Retina (tissue), 1 donor: ENCODE measurements at regions not wholly inside any gene's neighbourhood (a gene's known extent, or its start where the extent isn't known, plus 50 kb on each side); places are given as distances from the start of the nearest gene placed in this dataset.

Experiments
- DNase-seq: peaks from one replicate; pipeline ENCODE4 v3.0.0-alpha.2; 2016

DNA sequence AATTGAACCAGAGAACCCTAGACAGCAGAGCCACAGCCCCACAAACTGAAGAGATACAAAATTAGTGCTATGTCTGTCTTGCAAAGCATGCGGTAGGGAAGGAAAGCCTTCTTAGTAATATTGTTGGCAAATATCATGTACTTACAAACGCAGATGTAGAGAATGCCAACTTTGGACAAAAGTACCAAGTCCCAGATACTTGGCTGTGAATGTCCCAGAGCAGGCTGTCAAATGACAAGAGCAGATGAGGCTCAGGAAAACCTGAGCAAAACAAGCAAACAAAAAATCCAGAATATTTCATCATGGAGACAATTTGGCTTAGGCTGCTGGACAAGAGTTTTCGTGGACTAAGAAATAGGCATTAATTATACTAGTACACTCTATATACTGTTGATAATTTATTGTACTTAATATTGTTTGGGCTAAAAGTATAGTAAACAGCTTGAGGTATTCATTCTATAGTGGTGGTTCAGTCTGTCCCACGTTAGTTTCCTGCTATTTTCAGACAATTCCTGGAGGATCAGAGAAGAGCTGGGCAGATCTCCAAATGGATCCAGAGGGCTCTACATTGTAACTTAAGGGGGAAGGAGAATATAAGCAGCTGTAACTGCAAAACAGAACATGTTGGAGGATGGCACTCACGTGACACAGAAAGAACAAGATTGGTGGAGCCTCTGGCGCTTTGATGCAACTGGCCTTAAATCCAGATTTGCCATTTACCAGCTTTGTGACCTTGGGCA is 329.8 kb downstream of the ATP23 start:
- no peak for DNase-seq

- no peak for DNase-seq
Measured at GRCh38 chr12:58272461-58272860, 331.1 kb downstream of the ATP23 start.

- DNase-seq, result no peak
Measured at GRCh38 chr12:58277231-58277630, 335.9 kb downstream of the ATP23 start.

GRCh38 chr12:58283553-58283952 is 342.2 kb downstream of the ATP23 start:
- DNase-seq, result no peak

GRCh38 chr12:58285551-58285950 is 344.2 kb downstream of the ATP23 start:
- DNase-seq, result no peak

- no peak for DNase-seq
Measured at GRCh38 chr12:58286353-58286752, 345.0 kb downstream of the ATP23 start.

DNA sequence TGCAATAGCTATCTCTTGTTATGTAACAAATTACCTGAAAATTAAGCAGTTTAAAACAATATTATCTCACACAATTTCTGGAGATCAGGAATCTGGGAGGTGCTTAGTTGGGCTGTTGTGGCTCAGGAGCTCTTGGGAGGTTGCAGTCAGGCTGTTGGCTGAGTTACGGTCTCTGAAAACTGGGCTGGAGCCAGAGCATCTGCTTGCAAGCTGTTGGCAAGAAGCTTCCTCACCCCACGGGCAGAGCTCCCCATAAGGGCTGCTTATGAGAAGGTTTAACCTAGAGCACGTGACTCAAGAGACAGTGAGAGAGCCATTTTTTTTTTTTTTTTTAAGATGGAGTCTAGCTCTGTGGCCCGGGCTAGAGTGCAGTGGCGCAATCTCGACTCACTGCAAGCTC is 346.8 kb downstream of the ATP23 start:
- DNase-seq, result no peak

DNA sequence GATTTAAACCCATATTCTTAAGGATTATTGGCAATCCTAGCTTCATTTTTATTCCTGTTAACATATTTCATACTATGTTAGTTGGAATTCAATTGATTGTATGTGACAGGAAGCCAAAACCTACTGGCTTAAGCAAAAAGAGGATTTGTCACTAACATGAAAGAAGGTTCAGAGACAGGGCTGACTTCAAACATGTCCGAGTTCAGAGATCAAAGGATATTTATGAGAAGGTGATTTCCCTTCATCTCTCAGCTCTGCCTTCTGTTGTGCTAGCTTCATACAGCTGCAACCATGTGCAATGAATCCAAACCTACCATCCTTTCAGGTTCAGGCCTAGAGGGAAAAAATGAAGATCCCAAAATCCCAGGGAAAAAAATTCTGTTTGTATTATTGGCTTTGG is 349.7 kb downstream of the ATP23 start:
- DNase-seq, result no peak

- no peak for DNase-seq
Measured at GRCh38 chr12:58293308-58293982, 352.1 kb downstream of the ATP23 start.

DNA sequence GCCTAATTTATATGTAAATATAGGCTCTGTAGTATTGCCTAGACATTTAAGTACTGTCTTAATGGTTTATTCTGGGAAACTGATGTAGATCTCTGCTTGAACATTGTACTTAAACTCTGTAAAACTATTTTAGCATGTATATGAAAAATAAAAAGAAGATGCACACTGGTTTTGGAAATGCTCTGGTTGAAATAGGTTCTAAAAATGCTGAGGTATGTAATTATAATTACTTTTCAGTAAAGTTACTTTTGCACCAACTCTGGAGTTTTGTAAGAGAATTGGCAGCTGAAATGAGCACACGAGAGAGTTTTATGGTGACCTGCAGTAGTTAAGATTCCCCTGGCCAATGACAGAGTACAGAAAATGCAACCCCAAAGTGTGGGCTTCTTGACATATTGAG is 353.9 kb downstream of the ATP23 start:
- DNase-seq, result no peak

DNA sequence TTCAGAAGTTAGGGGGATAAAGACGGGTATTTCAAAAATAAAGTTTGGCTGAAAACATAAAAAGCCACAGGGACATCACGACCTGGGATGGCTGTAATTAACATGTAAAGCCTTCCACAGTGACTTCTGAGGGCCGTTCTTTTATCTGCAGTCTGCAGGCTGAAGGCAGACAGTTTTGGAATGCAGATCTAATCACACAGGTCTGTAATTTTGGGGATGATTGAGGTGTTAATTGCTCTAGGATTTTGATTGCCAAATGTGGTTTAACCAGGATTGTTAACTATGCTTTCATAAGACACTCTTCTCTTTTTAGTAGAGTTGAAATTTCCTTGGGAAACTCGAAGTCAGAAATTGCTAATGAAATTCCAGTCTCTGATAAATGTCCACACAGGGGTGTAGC is 355.5 kb downstream of the ATP23 start:
- DNase-seq, result no peak

DNA sequence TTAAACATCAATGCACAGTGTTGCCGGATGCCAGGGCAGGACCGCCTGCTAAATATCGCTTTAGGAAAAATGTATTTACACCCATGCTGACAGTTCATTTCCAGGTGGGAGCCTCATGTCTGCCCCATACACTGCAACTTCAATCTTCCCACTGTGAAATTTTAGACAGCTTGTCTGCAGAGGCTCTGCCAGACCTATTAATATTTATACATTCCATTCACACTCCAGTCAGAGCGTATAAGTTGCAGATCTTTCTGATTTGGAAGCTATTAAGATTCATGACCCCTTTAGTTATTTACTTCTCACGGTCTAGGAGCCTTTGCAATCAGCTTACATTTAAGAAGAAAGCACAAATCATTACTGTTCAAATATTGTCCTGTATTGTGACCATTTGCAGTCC is 357.4 kb downstream of the ATP23 start:
- no peak for DNase-seq

- DNase-seq, result no peak
Measured at GRCh38 chr12:58299371-58299770, 358.0 kb downstream of the ATP23 start.

GRCh38 chr12:58301038-58301729 is 359.8 kb downstream of the ATP23 start:
- DNase-seq, result no peak

DNA sequence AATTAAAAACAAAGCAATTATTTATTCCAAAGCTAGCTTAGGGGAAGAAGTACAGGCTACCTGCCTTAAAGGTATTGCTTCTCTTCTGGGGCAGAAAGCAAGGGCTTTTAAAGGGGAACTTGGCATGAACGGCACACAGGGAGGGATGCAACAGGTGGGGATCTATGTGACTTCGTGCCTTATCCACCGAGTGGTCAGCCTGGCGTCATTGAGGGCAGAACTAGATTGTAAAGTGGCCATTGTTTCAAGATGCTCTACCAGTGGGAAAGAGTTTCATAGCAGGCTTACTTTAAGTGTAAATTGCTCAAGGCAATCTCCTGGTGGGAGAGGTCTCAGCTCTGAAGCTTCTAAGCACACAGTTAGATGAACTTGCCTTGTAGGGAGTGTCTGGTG is 360.4 kb downstream of the ATP23 start:
- DNase-seq, result no peak

DNA sequence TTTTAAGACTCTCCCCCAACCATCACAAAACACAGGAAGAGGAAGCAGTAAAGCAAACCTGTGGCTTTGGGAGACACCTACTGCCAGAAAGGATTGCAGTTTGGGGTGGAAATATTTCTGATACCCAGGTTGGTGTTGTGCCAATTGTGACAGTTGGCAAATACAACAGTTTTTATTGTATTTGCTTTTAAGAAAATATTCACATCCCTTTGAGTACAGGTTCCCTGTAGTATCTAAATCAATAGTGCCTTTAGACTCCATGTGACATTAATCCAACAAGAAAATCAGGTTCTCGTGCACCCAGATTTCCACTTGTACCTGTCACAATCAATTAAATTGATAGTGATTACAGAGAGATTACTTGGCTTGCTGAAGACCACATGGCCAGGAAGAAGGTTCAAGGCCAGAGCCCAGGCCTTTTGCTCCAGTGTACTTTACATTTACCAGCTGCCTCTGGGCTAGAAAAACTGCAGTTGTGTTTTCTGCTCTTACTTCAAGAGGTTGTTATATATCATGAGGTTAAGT is 361.2 kb downstream of the ATP23 start:
- peak; percentile 42 for DNase-seq

GRCh38 chr12:58306266-58307000 is 365.1 kb downstream of the ATP23 start:
- no peak for DNase-seq

DNA sequence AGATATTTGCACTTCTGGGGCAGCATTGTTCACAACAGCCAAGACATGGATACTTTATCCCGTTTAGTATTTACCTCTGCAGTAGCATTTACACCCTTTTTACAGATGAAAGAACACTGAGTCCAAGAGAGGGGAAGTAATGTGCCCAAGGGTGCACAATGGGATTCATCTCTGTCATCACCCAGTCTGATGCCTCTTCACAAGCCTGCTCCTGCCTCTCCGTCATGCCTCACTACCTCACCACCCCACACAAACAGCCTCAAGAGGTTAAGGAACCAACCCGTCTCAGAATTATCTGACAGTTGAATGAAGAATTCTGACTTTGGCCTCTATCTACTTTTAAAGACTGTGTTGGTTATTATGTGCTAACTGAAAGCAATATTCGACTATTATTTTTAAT is 368.4 kb downstream of the ATP23 start:
- DNase-seq, result no peak

DNA sequence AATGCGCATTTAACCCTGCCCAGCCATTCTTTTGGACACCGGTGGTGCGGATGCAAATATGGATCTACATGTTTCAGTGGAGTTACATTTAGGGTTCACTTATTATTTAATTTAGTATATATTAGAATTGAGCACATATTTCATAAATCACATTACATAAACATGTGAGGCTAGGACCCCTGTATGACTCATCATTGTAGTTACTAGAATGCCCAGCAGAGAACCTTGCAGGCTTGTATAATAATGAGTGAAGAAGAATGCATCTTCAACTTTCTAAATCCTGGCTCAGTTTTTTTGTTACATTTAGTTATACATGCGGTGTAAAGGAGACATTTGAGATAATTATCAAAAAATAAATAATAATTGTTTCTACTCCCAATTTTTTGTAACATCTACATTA is 369.0 kb downstream of the ATP23 start:
- DNase-seq, result no peak

- no peak for DNase-seq
Measured at GRCh38 chr12:58310809-58311622, 369.6 kb downstream of the ATP23 start.

GRCh38 chr12:58313091-58313855 is 371.9 kb downstream of the ATP23 start:
- no peak for DNase-seq
